ENCODE measurements at regions not wholly inside any gene's neighbourhood (a gene's known extent, or its start where the extent isn't known, plus 50 kb on each side); places are given as distances from the start of the nearest gene placed in this dataset.

DNA sequence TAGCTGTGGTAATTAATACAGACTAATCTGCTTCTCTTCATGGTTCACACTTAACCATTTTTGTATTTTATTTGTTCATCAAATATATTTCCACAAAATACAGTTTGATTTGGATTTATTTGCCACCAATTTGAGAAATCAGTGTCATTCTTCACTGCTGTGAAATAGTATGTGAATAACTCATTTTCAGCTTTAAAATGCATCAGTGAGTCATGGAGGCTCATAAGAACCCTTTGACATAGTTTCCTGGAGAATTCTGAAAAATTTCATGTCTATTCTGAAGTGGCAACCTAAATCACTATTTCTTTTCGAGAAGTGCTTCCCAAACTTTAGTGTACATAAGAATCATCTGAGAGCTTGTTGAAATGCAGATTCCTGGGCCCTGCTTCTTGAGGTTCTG, 1026.7 kb upstream of the ACVR2A start:
- DNase-seq (ENCODE audit: low read depth): no peak
- TF ChIP-seq, protein P1, sequence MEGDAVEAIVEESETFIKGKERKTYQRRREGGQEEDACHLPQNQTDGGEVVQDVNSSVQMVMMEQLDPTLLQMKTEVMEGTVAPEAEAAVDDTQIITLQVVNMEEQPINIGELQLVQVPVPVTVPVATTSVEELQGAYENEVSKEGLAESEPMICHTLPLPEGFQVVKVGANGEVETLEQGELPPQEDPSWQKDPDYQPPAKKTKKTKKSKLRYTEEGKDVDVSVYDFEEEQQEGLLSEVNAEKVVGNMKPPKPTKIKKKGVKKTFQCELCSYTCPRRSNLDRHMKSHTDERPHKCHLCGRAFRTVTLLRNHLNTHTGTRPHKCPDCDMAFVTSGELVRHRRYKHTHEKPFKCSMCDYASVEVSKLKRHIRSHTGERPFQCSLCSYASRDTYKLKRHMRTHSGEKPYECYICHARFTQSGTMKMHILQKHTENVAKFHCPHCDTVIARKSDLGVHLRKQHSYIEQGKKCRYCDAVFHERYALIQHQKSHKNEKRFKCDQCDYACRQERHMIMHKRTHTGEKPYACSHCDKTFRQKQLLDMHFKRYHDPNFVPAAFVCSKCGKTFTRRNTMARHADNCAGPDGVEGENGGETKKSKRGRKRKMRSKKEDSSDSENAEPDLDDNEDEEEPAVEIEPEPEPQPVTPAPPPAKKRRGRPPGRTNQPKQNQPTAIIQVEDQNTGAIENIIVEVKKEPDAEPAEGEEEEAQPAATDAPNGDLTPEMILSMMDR (IDR thresholded peaks at IDR 0.05; ENCODE audit: low read depth, low read length, missing control alignments): no peak
- H3K4me3 ChIP-seq (ENCODE audit: low read depth, low read length): no peak overlapping the region

DNA sequence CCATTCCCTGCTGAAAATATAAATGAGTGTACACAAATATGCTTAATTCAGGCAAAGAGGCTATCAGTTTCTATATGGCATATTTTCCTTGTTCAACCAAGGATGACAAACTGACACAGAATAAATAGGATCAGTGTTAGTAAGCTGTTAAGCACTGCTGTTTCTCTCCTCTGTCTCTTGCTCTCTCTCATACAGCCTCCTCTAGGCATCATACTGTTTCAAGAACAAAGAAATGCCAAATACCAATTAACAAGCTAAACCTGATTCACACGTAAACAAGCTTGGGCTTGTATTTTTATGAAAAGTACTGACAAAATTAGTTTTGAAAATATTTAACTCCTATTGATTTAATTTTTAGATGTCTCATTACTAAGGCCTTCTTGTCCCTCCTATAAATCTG, 1027.2 kb upstream of the ACVR2A start:
- H3K4me3 ChIP-seq (ENCODE audit: low read depth, low read length): no peak overlapping the region
- TF ChIP-seq, protein P1 (IDR thresholded peaks at IDR 0.05; ENCODE audit: low read depth, low read length, missing control alignments): no peak
- DNase-seq (ENCODE audit: low read depth): no peak

DNA sequence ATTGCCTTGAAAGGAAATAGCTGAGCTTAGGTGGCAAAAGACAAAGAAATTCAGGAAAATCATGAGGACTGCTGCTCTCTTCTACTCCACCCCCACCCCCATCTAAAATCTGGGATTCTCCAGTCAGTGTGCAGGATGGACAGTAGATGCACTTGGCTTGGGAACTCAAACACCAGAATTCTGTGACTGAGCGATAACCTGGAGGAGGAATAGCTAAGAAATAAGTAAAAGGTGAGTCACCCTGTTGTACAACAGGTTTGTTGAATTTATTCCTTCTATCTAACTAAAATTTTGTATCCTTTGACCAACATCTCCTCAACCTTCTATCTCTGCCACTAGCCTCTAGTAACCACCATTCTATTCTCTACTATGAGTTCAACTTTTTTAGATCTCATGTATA, 1029.9 kb upstream of the ACVR2A start:
- H3K4me3 ChIP-seq (ENCODE audit: low read depth, low read length): no peak overlapping the region
- no peak for DNase-seq (ENCODE audit: low read depth)
- TF ChIP-seq, protein P1 (IDR thresholded peaks at IDR 0.05; ENCODE audit: low read depth, low read length, missing control alignments): no peak

DNA sequence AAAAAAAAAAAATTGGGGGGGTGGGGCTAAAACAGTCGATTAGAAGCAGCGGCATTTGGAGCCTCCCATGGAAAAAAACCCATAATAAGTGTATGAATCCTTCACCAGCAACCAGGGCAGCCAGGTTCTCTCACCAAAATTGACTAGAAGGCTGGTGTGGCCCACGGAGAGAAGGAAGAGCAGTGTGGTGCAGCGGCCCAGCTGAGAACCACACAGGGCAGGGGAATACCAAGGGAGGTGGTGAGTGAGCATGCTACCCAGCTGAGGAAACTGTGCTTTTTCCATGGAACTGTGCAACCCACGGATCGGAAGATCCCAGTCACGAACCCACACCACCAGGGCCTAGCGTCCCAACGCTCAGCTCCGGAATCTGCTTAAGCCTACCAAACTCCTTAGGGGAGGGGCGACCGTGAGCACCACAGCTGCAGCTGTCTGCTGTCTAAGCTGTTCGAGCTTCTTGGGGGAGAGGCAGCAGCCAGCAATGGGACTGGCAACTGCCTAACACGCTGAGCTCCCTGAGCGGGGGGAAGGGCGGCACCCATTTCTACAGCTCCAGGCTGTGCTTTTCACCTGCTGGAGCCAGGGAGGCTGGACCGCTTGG, 1037.2 kb upstream of the ACVR2A start:
- no peak for DNase-seq (ENCODE audit: low read depth)
- H3K4me3 ChIP-seq (ENCODE audit: low read depth, low read length): no peak overlapping the region
- TF ChIP-seq, protein P1 (IDR thresholded peaks at IDR 0.05; ENCODE audit: low read depth, low read length, missing control alignments): no peak

DNA sequence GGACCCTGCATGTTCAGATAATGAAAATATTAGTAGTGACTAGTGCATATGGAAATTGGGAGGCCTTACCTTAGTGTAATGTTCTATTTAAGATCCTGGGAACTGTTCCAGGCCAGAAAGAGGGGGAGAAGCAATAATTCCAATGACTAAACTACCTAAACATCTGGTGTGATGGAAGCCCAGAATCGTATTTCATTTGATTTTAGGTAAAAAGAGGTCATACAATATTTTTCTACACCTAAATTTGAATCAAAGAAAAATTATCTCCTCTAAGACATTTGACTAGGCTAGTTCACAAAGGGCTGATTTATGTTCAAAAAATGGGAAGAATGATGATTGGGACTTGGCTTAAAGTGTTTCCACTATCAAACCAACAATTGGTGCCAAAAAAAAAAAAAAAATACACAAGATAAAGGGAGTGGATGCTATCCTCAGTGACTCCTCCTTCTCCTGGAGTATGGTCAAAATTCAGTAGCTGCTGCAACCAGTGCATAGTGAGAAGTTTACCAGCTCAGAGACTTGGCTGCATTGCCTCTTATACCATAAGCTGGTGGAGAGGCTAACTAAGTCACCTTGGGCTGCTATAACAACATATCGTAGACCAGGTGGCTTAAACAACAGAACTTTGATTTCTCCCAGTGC, 1038.3 kb upstream of the ACVR2A start:
- TF ChIP-seq, protein P1 (IDR thresholded peaks at IDR 0.05; ENCODE audit: low read depth, low read length, missing control alignments): no peak
- no peak for DNase-seq (ENCODE audit: low read depth)
- no peak overlapping the region for H3K4me3 ChIP-seq (ENCODE audit: low read depth, low read length)

DNA sequence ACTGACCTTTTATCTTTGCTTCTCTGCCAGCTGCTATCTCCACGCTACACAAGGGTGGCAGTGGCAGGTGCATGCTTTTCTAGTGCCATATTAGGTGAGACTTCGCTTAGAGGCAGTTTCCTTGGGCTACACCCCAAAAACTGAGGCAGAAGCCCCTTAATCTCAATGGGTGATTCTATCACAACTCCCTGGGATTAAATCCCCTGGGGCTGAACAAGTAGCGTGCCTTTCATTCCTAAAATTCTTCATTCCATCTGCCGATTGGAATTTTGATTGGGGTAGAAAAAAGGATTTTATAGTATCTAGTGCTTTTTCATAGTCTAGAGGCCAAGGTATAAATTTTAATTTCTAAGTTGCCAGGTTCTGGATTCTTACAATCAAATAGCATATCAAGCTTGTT, 1040.5 kb upstream of the ACVR2A start:
- TF ChIP-seq, protein P1 (IDR thresholded peaks at IDR 0.05; ENCODE audit: low read depth, low read length, missing control alignments): no peak
- H3K4me3 ChIP-seq (ENCODE audit: low read depth, low read length): no peak overlapping the region
- no peak for DNase-seq (ENCODE audit: low read depth)

DNA sequence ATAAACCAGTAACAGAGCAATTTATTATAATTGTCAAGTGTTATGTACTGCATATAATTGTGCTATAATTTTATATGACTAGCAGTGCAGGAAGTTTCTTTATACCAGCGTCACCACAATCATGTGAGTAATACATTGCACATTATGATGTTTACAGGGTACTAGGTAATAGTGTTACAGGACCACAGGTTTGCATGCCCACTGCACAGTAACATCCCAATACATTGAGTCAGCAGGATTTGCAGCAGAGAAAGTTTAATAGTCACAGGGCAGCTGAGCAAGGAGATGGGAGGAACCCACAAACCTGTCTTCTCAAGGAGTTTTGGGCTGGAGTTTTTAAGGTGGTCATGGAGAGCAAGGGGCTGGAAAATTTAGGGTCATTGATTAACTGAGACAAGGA, 1042.9 kb upstream of the ACVR2A start:
- DNase-seq (ENCODE audit: low read depth): no peak
- TF ChIP-seq, protein P1 (IDR thresholded peaks at IDR 0.05; ENCODE audit: low read depth, low read length, missing control alignments): no peak
- H3K4me3 ChIP-seq (ENCODE audit: low read depth, low read length): no peak overlapping the region

Data from GM12864 (cell line).